Fibroblast of skin of scalp (primary cell): ENCODE measurements at regions not wholly inside any gene's neighbourhood (a gene's known extent, or its start where the extent isn't known, plus 50 kb on each side); places are given as distances from the start of the nearest gene placed in this dataset.

Source experiments
- DNase-seq: peaks from one replicate; pipeline ENCODE4 v3.0.0-alpha.2; 2013

DNA sequence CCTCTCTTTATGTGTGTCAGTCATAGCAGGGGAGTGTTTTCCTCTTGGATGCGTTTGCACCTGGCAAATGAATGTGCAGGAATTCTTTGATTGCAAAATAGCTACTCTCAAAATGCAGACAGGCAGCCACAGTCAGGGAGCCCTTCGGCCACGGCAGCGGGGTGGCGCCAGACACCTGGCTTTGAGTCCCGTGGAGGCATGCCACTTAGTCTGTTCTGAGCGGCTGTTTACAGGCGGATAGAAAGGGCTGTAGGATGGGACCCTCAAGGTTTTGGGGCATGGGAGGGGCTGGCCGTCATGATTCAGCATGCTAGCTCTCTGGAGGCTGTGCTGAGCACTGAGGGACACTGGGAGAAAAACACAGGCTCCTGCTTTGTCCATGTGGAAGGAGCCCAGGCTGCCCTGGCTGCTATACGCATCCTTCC lies 117.1 kb downstream of the SLC25A47 start:
- DNase-seq: peak; percentile 47

- DNase-seq: no peak
These were observed 117.6 kb downstream of the SLC25A47 start for GRCh38 chr14:100440758-100441203.

DNA sequence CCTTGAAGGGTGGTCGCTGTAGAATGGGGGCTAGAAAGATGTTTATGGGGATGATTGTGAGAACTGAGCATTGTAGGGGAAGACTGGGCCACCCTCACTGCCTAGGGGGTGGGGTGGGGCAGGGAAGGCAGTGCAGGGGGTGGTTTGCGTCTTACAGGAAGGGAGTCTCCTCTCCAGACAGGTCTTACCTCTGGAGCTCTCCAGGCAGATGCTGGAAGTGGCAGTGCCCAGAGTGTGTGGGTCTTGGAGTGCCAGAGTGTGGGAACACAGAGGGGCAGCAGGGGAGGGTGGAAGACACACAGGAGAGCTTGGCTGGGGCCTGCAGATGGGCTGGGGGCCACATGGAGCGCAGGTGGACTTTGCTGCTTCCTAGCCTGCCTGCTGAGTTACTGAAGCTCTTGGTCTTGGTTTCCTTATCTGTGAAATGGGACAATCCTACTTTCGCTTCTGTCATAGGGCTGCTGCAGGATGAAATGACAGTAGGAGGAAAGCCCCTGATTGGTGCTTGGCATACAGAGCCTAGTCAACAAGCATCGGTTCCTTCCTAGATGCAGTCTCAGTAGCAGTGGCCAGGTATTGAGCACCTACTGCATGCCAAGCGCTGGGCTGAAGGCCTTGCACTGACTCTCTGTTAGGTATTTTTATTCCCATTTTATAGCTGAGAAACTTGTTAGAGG lies 118.3 kb downstream of the SLC25A47 start:
- DNase-seq: no peak

- DNase-seq: no peak
These were observed 118.9 kb downstream of the SLC25A47 start for GRCh38 chr14:100442036-100442435.

- no peak for DNase-seq
These were observed 119.7 kb downstream of the SLC25A47 start for GRCh38 chr14:100442498-100443490.

DNA sequence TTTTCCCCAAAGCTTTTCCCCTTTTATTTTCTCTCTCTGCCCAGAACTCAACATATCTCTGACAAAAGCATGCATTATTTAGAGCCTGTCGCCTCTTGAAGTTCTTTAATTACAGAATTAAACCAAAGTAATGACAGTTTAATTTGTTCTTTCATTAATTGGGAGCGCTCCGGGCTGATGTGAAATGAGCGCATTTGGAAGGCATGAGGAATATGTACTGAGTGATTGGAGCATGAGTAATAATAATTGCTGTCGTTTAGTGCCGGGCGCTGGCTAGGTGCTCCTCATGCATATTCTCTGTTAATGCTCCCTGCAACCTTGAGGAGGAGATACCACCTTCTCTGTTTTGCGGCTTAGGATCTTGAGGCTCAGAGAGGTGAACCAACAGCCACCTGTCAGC lies 120.5 kb downstream of the SLC25A47 start:
- peak; percentile 42 for DNase-seq

- DNase-seq: no peak
These were observed 122.4 kb downstream of the SLC25A47 start for GRCh38 chr14:100445436-100446088.

DNA sequence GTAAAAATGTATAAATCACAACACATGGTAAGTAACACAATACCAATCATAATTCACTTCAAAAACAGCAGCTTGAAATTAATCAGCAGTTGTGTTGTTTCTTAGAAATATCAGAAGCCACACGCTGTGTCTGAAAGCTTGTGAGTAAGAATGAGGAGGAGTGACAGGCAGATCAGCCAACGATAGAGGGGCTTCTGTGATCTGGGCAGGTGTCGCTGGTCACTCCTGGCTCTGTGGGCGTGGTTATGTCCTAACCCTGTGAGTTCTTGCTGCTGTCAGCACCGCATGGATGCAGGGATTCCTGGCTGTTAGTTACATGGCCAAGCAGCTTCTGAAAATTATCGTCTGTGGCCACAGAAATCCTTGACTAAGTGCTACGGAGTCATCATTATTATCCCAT lies 123.4 kb downstream of the SLC25A47 start:
- DNase-seq: no peak

DNA sequence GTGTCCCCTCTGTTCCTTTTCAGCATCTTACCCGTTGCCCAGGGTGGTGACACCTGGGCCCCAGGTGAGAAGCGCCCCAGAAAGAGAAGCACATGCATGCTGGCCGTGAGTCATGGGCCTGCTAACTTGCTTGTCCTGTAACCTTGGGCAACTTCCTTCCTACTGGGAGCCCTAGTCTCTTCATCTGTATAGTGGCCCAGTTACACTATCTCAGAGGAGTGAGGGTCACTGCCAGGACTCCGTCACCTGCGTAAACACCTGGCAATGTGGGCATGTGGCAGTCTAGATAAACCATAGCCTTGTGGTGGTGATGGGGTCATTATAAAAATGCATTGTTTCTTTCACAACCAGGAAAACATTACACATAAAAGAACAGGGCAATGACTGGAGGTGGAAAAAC lies 125.2 kb downstream of the SLC25A47 start:
- no peak for DNase-seq

GRCh38 chr14:100449225-100449987 lies 126.3 kb downstream of the SLC25A47 start:
- no peak for DNase-seq

DNA sequence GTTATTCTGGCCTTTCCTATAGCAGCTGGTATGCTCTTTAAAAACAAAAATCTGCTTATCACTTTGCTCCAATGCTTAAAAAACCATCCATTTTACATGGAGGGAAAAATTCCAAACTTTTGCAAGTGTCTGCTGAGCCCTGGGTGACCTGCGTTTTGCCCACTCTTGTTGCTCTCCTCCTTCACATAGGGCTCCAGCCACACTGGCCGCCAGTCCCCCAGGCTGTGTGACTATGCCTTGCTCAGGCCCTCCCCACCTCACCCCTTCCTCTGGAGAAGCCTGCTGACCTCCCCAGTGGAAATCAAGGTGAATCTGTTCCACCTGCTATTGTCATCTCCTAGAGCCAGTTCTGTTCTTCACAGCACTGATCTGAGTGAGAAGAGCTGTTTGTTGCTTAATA lies 126.9 kb downstream of the SLC25A47 start:
- no peak for DNase-seq

DNA sequence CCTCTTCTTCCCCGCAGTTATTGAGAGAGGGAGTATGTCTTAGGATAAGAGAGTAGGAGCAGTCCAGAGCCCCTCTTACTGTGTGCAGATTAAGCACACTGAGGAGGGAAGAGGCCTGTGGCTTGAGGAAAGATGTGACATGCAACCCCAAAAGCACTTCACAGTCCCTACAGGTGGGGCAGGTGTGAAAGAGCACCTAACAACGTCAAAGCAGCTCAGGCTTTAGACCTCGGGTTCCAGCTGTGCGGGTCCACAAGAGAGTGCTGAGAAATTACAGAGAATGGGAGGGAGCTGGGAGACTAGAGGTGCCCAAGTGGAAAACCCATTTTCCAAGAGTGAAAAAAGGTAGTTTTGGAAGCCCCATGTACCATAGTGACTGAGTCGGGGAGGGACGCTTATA lies 127.6 kb downstream of the SLC25A47 start:
- no peak for DNase-seq

DNA sequence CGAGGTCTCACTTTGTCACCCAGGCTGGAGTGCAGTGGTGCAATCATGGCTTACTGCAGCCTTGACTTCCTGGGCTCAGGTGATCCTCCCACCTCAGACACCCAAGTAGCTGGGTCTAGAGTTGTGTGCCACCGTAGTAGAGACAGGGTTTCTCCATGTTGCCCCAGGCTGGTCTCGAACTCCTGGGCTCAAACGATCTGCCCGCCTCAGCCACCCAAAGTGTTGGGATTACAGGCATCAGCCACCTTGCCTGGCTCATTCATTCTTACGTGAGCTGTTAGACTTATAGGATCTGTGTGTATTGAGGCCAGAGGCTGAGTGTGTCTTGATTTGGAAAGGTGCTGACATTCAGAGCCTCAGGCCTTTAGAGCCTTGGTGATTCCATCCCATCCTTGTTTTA lies 128.1 kb downstream of the SLC25A47 start:
- DNase-seq: no peak

- no peak for DNase-seq
These were observed 130.8 kb downstream of the SLC25A47 start for GRCh38 chr14:100453930-100454329.

DNA sequence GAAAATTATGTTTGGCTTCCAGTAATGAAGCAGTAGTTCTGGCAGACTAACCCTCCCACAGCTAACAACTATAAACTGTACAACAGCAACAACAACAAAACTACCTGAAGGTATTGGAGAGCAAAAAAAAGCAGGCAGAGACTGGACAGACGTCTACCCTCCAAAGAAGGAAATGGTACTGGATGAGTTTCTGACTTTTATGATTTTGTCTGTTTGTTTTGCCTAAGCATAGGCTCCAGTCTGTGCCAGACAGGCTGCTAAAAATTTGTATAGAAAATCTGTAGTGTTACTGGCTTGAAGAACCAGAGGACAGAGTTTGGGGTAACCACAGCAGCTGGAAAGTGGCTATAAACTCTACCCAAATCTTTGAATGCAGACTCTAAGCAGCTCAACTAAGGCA lies 131.3 kb downstream of the SLC25A47 start:
- no peak for DNase-seq

DNA sequence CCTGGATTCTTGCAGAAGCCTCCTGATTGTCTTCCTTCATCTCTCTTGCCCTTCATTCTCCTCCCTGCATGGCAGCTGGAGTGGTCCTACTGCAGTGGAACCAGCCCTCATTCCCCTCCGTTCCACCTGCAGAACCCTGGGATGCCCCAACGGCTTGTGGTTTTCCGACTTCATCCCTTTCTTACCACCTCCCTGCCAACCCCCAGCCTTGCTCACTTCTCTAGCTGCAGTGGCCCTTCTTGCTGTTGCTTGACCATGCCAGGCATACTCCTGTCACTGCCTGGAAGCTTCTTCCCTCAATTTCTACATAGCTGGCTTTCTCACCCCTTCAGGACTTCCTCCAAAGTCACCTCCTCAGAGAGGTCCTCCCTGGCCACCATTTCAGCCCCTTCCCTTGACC lies 123.3 kb downstream of the BEGAIN start:
- DNase-seq: no peak

GRCh38 chr14:100466111-100466856 lies 120.9 kb downstream of the BEGAIN start:
- no peak for DNase-seq

DNA sequence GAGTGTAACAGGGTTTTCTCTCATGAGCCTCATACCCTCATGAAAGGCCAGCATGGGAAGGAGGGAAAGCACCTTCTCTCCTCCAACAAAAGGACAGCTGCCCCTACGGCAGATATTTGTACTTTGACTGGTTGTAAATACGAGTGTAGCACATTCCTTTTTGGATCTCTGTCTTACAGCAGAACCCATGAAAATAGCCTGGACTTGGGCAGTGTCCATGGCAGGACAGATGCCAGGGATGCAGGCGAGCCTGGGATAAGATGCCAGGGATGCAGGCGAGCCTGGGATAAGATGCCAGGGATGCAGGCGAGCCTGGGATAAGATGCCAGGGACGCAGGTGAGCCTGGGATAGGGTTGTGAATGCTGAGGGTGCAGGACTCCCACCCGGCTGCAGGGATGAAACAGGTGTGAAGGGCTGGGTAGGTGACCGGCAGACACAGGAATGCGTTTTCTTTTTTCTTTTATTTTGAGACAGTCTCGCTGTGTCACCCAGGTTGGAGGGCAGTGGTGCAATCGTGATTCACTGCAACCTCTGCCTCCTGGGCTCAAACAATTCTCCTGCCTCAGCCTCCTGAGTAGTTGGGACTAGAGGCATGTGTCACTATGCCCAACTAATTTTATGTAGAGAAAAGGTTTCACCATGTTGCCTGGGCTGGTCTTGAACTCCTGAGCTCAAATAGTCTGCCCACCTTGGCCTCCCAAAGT lies 120.0 kb downstream of the BEGAIN start:
- no peak for DNase-seq

GRCh38 chr14:100467939-100468338 lies 119.3 kb downstream of the BEGAIN start:
- DNase-seq: no peak

DNA sequence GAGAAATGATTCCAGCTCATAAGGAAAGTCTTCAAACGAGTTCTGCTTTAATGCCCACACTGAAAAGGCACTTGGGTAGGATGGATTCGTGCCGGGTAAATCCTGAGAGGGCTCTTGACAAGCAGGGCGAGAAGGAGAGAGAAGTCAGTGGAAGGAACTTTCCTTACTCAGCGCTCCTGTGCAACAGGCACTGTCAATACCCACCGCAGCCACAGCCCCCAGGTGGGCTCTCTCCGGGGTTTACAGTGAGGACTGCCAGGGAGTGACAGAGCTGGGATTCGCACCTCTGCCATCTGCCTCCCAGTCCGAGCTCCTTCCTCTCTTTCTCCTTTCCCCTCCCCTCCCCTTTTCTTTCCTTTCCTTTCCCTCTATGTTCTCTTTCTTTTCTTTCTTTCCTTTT lies 118.7 kb downstream of the BEGAIN start:
- DNase-seq: no peak
